ENCODE measurements at regions not wholly inside any gene's neighbourhood (a gene's known extent, or its start where the extent isn't known, plus 50 kb on each side); places are given as distances from the start of the nearest gene placed in this dataset.

GRCh38 chrX:87895421-87895820 is 377.8 kb downstream of the KLHL4 start:
- TF ChIP-seq CTCF (IDR thresholded peaks at IDR 0.05) (no peak), ZNF263 (CRISPR knock-in tag; IDR thresholded peaks at IDR 0.05; ENCODE audit: low read depth) (no peak)
- TF ChIP-seq, protein P1, sequence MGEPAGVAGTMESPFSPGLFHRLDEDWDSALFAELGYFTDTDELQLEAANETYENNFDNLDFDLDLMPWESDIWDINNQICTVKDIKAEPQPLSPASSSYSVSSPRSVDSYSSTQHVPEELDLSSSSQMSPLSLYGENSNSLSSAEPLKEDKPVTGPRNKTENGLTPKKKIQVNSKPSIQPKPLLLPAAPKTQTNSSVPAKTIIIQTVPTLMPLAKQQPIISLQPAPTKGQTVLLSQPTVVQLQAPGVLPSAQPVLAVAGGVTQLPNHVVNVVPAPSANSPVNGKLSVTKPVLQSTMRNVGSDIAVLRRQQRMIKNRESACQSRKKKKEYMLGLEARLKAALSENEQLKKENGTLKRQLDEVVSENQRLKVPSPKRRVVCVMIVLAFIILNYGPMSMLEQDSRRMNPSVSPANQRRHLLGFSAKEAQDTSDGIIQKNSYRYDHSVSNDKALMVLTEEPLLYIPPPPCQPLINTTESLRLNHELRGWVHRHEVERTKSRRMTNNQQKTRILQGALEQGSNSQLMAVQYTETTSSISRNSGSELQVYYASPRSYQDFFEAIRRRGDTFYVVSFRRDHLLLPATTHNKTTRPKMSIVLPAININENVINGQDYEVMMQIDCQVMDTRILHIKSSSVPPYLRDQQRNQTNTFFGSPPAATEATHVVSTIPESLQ (CRISPR knock-in tag; IDR thresholded peaks at IDR 0.05) = no peak

Data from WTC11 (cell line).